PC-3 (cell line): ENCODE measurements at regions not wholly inside any gene's neighbourhood (a gene's known extent, or its start where the extent isn't known, plus 50 kb on each side); places are given as distances from the start of the nearest gene placed in this dataset.

Experiments used
- ATAC-seq: fragments of 200-7000 bp; cut with Tn5 transposase; 2 replicates; pipeline ENCODE4 v1.9.1; 2020; ENCODE audit warnings: mild to moderate bottlenecking, moderate library complexity
- BruUV-seq: library from RNA; stranded (reverse); fragments of 400-500 nt; replicated peaks from 2 replicates; lab custom pipeline; 2021; lab: Mats Ljungman, UMichigan
- CTCF ChIA-PET: fragments of 300-600 bp; sonication (Branson Sonifier 250); formaldehyde crosslinking; loops from one replicate; lab custom pipeline; 2022; ENCODE audit warnings: antibody characterized with exemption; lab: Charles Lee
- POLR2A ChIA-PET: fragments of 300-600 bp; sonication (Branson Sonifier 250); formaldehyde crosslinking; loops from one replicate; lab custom pipeline; 2022; ENCODE audit warnings: antibody characterized with exemption; ENCODE audit not compliant: unreplicated experiment; lab: Charles Lee
- DNase-seq: peaks from one replicate; pipeline ENCODE4 v3.0.0-alpha.2; 2015
- H2AFZ ChIP-seq: fragments of 300-600 bp; sonication (generic); 2 replicates; pipeline ENCODE4 v1.6.0; 2016; ENCODE audit warnings: antibody characterized with exemption, low read length
- H3F3A ChIP-seq: fragments of 300-600 bp; sonication (generic); one replicate; pipeline ENCODE4 v1.6.0; 2017; ENCODE audit warnings: antibody characterized with exemption, low read length, control low read depth, mild to moderate bottlenecking; ENCODE audit not compliant: unreplicated experiment
- H3K27ac ChIP-seq: fragments of 300-600 bp; sonication (generic); 2 replicates; pipeline ENCODE4 v1.5.1; 2016; ENCODE audit warnings: mild to moderate bottlenecking, low read length
- H3K27me3 ChIP-seq: fragments of 300-600 bp; sonication (generic); 2 replicates; pipeline ENCODE4 v1.6.1; 2016; ENCODE audit warnings: low read length, mixed read lengths
- H3K36me3 ChIP-seq: fragments of 300-600 bp; sonication (generic); 2 replicates; pipeline ENCODE4 v1.6.1; 2016; ENCODE audit warnings: low read depth, mixed run types, low read length, mixed read lengths
- H3K4me1 ChIP-seq: fragments of 300-600 bp; sonication (generic); 2 replicates; pipeline ENCODE4 v1.5.1; 2016; ENCODE audit warnings: low read length; ENCODE audit not compliant: insufficient read depth
- H3K4me2 ChIP-seq: fragments of 300-600 bp; sonication (generic); 2 replicates; pipeline ENCODE4 v1.6.0; 2016; ENCODE audit warnings: low read length
- H3K4me3 ChIP-seq: fragments of 300-600 bp; sonication (generic); 2 replicates; pipeline ENCODE4 v1.5.1; 2016; ENCODE audit warnings: mild to moderate bottlenecking, low read length, mixed read lengths
- H3K79me2 ChIP-seq: fragments of 300-600 bp; sonication (generic); 2 replicates; pipeline ENCODE4 v1.6.1; 2017; ENCODE audit warnings: low read length, mixed read lengths
- H3K9ac ChIP-seq: fragments of 300-600 bp; sonication (generic); 2 replicates; pipeline ENCODE4 v1.6.0; 2016; ENCODE audit warnings: mild to moderate bottlenecking, low read length
- H3K9me2 ChIP-seq: fragments of 300-600 bp; sonication (generic); replicated peaks from 2 replicates; pipeline ENCODE4 v1.6.1; 2016; ENCODE audit warnings: mixed run types, low read length, mixed read lengths
- H3K9me3 ChIP-seq: fragments of 300-600 bp; sonication (generic); 2 replicates; pipeline ENCODE4 v1.6.1; 2016; ENCODE audit warnings: low read length, mixed read lengths
- H4K20me1 ChIP-seq: fragments of 300-600 bp; sonication (generic); 2 replicates; pipeline ENCODE4 v1.6.1; 2016; ENCODE audit warnings: low read length, mixed read lengths
- EZH2 ChIP-seq: fragments of 300-600 bp; sonication (generic); IDR thresholded peaks from one replicate; pipeline ENCODE4 v1.6.1; 2017; ENCODE audit warnings: antibody characterized with exemption, mild to moderate bottlenecking, low read length; ENCODE audit not compliant: unreplicated experiment
- EZH2phosphoT487 ChIP-seq: fragments of 300-600 bp; sonication (generic); IDR thresholded peaks from 2 replicates; pipeline ENCODE4 v1.6.1; 2018; ENCODE audit warnings: mild to moderate bottlenecking, antibody characterized with exemption, low read length, borderline replicate concordance
- intact Hi-C: fragments of 100-400 bp; cut with micrococcal nuclease; formaldehyde crosslinking; loops from 2 replicates; pipeline ENCODE4 v1.9.0; 2023
- TF ChIP-seq, protein P1 (sequence below): fragments of 300-600 bp; sonication (generic); conservative IDR thresholded peaks from 2 replicates; pipeline ENCODE4 v1.5.1; 2017; ENCODE audit warnings: antibody characterized with exemption, low read depth, mild to moderate bottlenecking, low read length

DNA sequence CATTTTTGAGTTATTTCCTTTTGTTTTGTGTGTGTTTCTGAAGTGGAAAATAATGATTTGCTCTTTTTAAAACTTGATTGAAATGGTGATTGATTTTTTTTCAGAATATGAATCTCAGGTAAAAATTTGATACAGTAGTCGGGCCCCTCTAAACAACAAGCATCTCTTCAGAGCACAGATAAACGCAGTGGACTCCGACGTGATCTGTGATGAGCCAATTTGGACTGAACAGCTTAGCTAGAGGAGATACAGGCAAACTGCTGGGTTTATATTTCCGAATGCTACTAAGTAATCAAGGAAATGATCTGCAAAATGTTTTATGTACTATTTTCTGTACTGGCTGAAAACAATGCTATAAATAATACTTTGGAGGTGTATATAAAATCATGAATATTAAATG, 705.7 kb upstream of the RGS18 start:
- H3K9me3 ChIP-seq: no peaks in the 10 kb centered on the region
- no peak for ATAC-seq

DNA sequence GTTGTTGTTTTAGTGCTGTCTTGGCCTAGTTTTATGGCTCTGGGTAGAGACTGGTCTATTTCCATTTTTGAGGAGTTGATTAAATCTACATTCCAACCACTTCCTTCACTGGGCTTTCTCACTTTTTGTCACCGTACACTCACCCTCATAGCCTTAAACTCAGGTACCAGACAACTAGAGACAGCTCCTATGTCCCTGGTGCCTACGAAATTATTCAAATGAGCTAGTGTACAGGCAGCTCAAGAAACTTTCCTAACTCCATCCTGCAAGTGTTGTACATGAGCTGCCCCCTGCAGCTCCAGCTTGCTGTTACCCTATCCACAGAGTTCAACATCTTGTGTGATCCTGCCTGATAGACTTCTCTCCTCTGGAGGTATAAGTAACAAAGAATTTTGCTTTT, 704.8 kb upstream of the RGS18 start:
- Histone ChIP-seq H3K9me2 (no peaks in the 10 kb centered on the region), H3K9ac (no peak overlapping the region), H2AFZ (no peak overlapping the region), H3K27me3 (no peaks in the 10 kb centered on the region), H3K36me3 (no peaks in the 10 kb centered on the region), H4K20me1 (no peaks in the 10 kb centered on the region), H3K9me3 (no peaks in the 10 kb centered on the region), H3K4me3 (no peak overlapping the region), H3K4me2 (no peak overlapping the region), H3K4me1 (no peaks in the 10 kb centered on the region), H3K79me2 (no peaks in the 10 kb centered on the region), H3F3A (no peaks in the 10 kb centered on the region), H3K27ac (no peak overlapping the region)
- DNase-seq (no peak), ATAC-seq (no peak)
- no TSS peak for BruUV-seq
- ChIA-PET POLR2A (no interaction called here), CTCF (no interaction called here)
- TF ChIP-seq EZH2: no peak
- TF ChIP-seq, protein P1, sequence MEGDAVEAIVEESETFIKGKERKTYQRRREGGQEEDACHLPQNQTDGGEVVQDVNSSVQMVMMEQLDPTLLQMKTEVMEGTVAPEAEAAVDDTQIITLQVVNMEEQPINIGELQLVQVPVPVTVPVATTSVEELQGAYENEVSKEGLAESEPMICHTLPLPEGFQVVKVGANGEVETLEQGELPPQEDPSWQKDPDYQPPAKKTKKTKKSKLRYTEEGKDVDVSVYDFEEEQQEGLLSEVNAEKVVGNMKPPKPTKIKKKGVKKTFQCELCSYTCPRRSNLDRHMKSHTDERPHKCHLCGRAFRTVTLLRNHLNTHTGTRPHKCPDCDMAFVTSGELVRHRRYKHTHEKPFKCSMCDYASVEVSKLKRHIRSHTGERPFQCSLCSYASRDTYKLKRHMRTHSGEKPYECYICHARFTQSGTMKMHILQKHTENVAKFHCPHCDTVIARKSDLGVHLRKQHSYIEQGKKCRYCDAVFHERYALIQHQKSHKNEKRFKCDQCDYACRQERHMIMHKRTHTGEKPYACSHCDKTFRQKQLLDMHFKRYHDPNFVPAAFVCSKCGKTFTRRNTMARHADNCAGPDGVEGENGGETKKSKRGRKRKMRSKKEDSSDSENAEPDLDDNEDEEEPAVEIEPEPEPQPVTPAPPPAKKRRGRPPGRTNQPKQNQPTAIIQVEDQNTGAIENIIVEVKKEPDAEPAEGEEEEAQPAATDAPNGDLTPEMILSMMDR: no peak
- TF ChIP-seq EZH2phosphoT487: no peak
- intact Hi-C loops: no loop called here

More for the DNA sequence above, 705.7 kb upstream of the RGS18 start:
- H3K9me2 ChIP-seq: no peaks in the 10 kb centered on the region
- POLR2A ChIA-PET: no interaction called here
- DNase-seq: no peak
- H4K20me1 ChIP-seq: no peaks in the 10 kb centered on the region
- intact Hi-C loops: no loop called here
- H3K4me1 ChIP-seq: no peaks in the 10 kb centered on the region
- no peak overlapping the region for H3K4me3 ChIP-seq
- no peaks in the 10 kb centered on the region for H3F3A ChIP-seq
- H3K27me3 ChIP-seq: no peaks in the 10 kb centered on the region
- H3K4me2 ChIP-seq: no peak overlapping the region
- no peaks in the 10 kb centered on the region for H3K79me2 ChIP-seq
- no peak overlapping the region for H3K27ac ChIP-seq
- H3K9ac ChIP-seq: no peak overlapping the region
- H2AFZ ChIP-seq: no peak overlapping the region
- CTCF ChIA-PET: no interaction called here
- no TSS peak for BruUV-seq
- TF ChIP-seq EZH2phosphoT487 (no peak), EZH2 (no peak)
- TF ChIP-seq, protein P1: no peak
- H3K36me3 ChIP-seq: no peaks in the 10 kb centered on the region

DNA sequence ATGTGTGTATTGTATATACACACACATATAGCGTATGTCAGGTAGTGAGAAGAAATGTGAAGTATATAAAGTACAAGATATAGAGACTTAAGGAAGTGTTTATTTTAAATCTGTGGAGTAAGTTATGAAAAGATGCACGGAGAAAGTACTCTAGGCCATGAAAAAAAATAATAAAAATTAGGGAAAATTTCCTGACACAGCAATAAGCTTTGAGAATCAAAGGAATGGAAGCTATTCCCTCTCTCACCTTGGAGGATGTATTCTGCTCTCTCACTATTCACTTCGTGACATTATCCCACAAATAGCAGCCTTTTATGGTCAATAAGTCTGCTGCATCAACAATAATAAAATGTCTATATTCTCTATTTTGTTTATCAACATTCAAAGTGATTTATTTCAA, 700.4 kb upstream of the RGS18 start:
- BruUV-seq: no TSS peak
- DNase-seq: no peak
- H3K9me3 ChIP-seq: no peaks in the 10 kb centered on the region
- ChIA-PET CTCF (no interaction called here), POLR2A (no interaction called here)
- no peak overlapping the region for H2AFZ ChIP-seq
- no peak for ATAC-seq
- H3K79me2 ChIP-seq: no peaks in the 10 kb centered on the region
- H3K27me3 ChIP-seq: no peaks in the 10 kb centered on the region
- no peaks in the 10 kb centered on the region for H3K36me3 ChIP-seq
- intact Hi-C loops: no loop called here
- no peaks in the 10 kb centered on the region for H4K20me1 ChIP-seq
- no peaks in the 10 kb centered on the region for H3K9me2 ChIP-seq
- H3K4me2 ChIP-seq: no peak overlapping the region
- no peak overlapping the region for H3K9ac ChIP-seq
- H3F3A ChIP-seq: no peaks in the 10 kb centered on the region
- peaks cover 5% of the 10 kb centered on the region; the same call in 1 of the 2 replicates for H3K4me1 ChIP-seq
- no peak for TF ChIP-seq EZH2phosphoT487
- TF ChIP-seq, protein P1: no peak
- TF ChIP-seq EZH2: no peak
- H3K27ac ChIP-seq: no peak overlapping the region
- H3K4me3 ChIP-seq: no peak overlapping the region
